H1 (cell line): ENCODE measurements at regions not wholly inside any gene's neighbourhood (a gene's known extent, or its start where the extent isn't known, plus 50 kb on each side); places are given as distances from the start of the nearest gene placed in this dataset.

Experiments used
- CTCF ChIA-PET: fragments of 300-600 bp; sonication (Branson Sonifier 250); formaldehyde crosslinking; loops from one replicate; lab custom pipeline; 2021; ENCODE audit not compliant: partially characterized antibody; lab: Charles Lee
- POLR2A ChIA-PET: fragments of 300-600 bp; sonication (Branson Sonifier 250); formaldehyde crosslinking; loops from one replicate; lab custom pipeline; 2021; ENCODE audit warnings: inconsistent platforms; ENCODE audit not compliant: partially characterized antibody; lab: Charles Lee
- DNase-seq, 2 experiments: peaks; one replicate each; pipeline versions ENCODE4 v3.0.0 to v3.0.0-alpha.2; 2010 to 2022; ENCODE audit warnings: low spot score in 2 of 2, low read depth in 1 of 2, mixed read lengths in 1 of 2
- FAIRE-seq: peaks from 2 replicates; lab custom pipeline; 2011; peaks lifted over from hg19 to GRCh38; lab: Jason Lieb, UNC
- H2AFZ ChIP-seq: 2 replicates; pipeline ENCODE4 v1.8.1; 2012; ENCODE audit warnings: low read length, inconsistent platforms
- H2AK5ac ChIP-seq: 2 replicates; pipeline ENCODE4 v1.6.1; 2013; ENCODE audit warnings: low read depth, low read length
- H2BK120ac ChIP-seq: replicated peaks from 2 replicates; pipeline ENCODE3; 2013; ENCODE audit warnings: low read depth, low read length, inconsistent platforms
- H2BK12ac ChIP-seq: 2 replicates; pipeline ENCODE4 v1.6.1; 2013; ENCODE audit warnings: low read depth, low read length
- H2BK15ac ChIP-seq: 2 replicates; pipeline ENCODE4 v1.6.1; 2013; ENCODE audit warnings: low read length
- H2BK20ac ChIP-seq: 2 replicates; pipeline ENCODE4 v1.6.1; 2013; ENCODE audit warnings: low read length
- H2BK5ac ChIP-seq: 2 replicates; pipeline ENCODE4 v1.6.1; 2013; ENCODE audit warnings: low read depth, low read length
- H3K14ac ChIP-seq: 2 replicates; pipeline ENCODE4 v1.6.1; 2013; ENCODE audit warnings: inconsistent platforms; ENCODE audit not compliant: insufficient read length
- H3K18ac ChIP-seq: 2 replicates; pipeline ENCODE4 v1.6.1; 2013; ENCODE audit warnings: low read length; ENCODE audit errors: extremely low read depth
- H3K23ac ChIP-seq: 2 replicates; pipeline ENCODE4 v1.6.1; 2013; ENCODE audit warnings: inconsistent platforms; ENCODE audit not compliant: insufficient read length
- H3K23me2 ChIP-seq: 2 replicates; pipeline ENCODE4 v1.6.1; 2013; ENCODE audit warnings: low read depth, low read length
- H3K27ac ChIP-seq: 2 replicates; pipeline ENCODE4 v1.6.1; 2011; ENCODE audit warnings: low read depth, low read length, inconsistent platforms
- H3K27me3 ChIP-seq, 4 experiments: replicated peaks in 1 of 4; 1 replicate in 1 of 4; 2 replicates in 3 of 4; pipeline versions ENCODE4 v1.6.1 to v1.8.1; 2011 to 2013; ENCODE audit warnings: low read length in 3 of 4, mild to moderate bottlenecking in 3 of 4, inconsistent platforms in 2 of 4, mixed read lengths in 2 of 4, moderate library complexity in 1 of 4; ENCODE audit not compliant: control insufficient read depth in 3 of 4, insufficient read depth in 3 of 4; ENCODE audit errors: extremely low read depth in 1 of 4
- H3K36me3 ChIP-seq, 4 experiments: 2 replicates each; pipeline versions ENCODE4 v1.6.1 to v1.8.1; 2011 to 2013; ENCODE audit warnings: mild to moderate bottlenecking in 4 of 4, low read length in 3 of 4, moderate library complexity in 2 of 4, control low read depth in 1 of 4, inconsistent platforms in 1 of 4; ENCODE audit not compliant: insufficient read depth in 4 of 4, control insufficient read depth in 2 of 4
- H3K4ac ChIP-seq: replicated peaks from 2 replicates; pipeline ENCODE3; 2013; ENCODE audit warnings: low read length, low read depth, mixed read lengths, inconsistent platforms; ENCODE audit not compliant: insufficient read length
- H3K4me1 ChIP-seq, 4 experiments: replicated peaks in 1 of 4; 1 replicate in 1 of 4; 2 replicates in 3 of 4; pipeline versions ENCODE4 v1.6.1 to v1.8.1; 2011 to 2013; ENCODE audit warnings: low read length in 3 of 4, inconsistent platforms in 2 of 4, mixed read lengths in 1 of 4; ENCODE audit not compliant: insufficient read depth in 4 of 4, control insufficient read depth in 3 of 4
- H3K4me2 ChIP-seq, 2 experiments: 2 replicates each; pipeline versions ENCODE4 v1.6.1 to v1.8.1; 2011 to 2013; ENCODE audit warnings: low read depth in 2 of 2, low read length in 2 of 2, control low read depth in 1 of 2, inconsistent platforms in 1 of 2, mild to moderate bottlenecking in 1 of 2; ENCODE audit not compliant: insufficient read depth in 1 of 2
- H3K4me3 ChIP-seq, 4 experiments: fragments of 200-600, 300-600 bp in 1 of 4; sonication (generic), shearing (Covaris generic), sonication (Bioruptor Twin) in 1 of 4; 2 replicates each; pipeline versions ENCODE4 v1.5.1 to v1.8.1; 2011 to 2016; ENCODE audit warnings: low read length in 4 of 4, low read depth in 3 of 4, control low read depth in 2 of 4, inconsistent platforms in 2 of 4, mild to moderate bottlenecking in 2 of 4, mixed read lengths in 1 of 4, moderate library complexity in 1 of 4; ENCODE audit not compliant: insufficient read depth in 2 of 4; ENCODE audit errors: extremely low read depth in 1 of 4
- H3K56ac ChIP-seq: replicated peaks from 2 replicates; pipeline ENCODE3; 2013; ENCODE audit warnings: low read depth, mild to moderate bottlenecking, mixed read lengths, low read length, inconsistent platforms; ENCODE audit not compliant: insufficient read length
- H3K79me1 ChIP-seq: 2 replicates; pipeline ENCODE4 v1.6.1; 2013; ENCODE audit warnings: low read depth, low read length, control low read depth
- H3K79me2 ChIP-seq, 2 experiments: 2 replicates each; pipeline versions ENCODE4 v1.6.1 to v1.8.1; 2012 to 2013; ENCODE audit warnings: low read length in 2 of 2, mild to moderate bottlenecking in 2 of 2, inconsistent platforms in 1 of 2; ENCODE audit not compliant: insufficient read depth in 2 of 2, control insufficient read depth in 1 of 2
- H3K9ac ChIP-seq, 4 experiments: replicated peaks in 1 of 4; 1 replicate in 1 of 4; 2 replicates in 3 of 4; pipeline versions ENCODE4 v1.6.1 to v1.8.1; 2011 to 2013; ENCODE audit warnings: low read depth in 3 of 4, low read length in 3 of 4, control low read depth in 2 of 4, mild to moderate bottlenecking in 2 of 4, moderate library complexity in 2 of 4, inconsistent platforms in 1 of 4; ENCODE audit errors: extremely low read depth in 1 of 4
- H3K9me3 ChIP-seq, 2 experiments: 2 replicates each; pipeline versions ENCODE4 v1.6.1 to v1.8.1; 2012 to 2013; ENCODE audit warnings: mild to moderate bottlenecking in 2 of 2, moderate library complexity in 2 of 2, control low read depth in 1 of 2, inconsistent platforms in 1 of 2, low read depth in 1 of 2, low read length in 1 of 2, mixed read lengths in 1 of 2; ENCODE audit not compliant: insufficient read depth in 2 of 2
- H4K20me1 ChIP-seq, 2 experiments: replicated peaks in 1 of 2; 2 replicates each; pipeline versions ENCODE3 to v1.8.1; 2011 to 2013; ENCODE audit warnings: inconsistent platforms in 2 of 2, low read length in 2 of 2, mild to moderate bottlenecking in 1 of 2; ENCODE audit not compliant: insufficient read depth in 2 of 2, control insufficient read depth in 1 of 2
- H4K5ac ChIP-seq: 2 replicates; pipeline ENCODE4 v1.6.1; 2013; ENCODE audit warnings: low read length, low read depth, mixed read lengths, inconsistent platforms; ENCODE audit not compliant: insufficient read length
- H4K8ac ChIP-seq: 2 replicates; pipeline ENCODE4 v1.8.0; 2013; ENCODE audit warnings: mild to moderate bottlenecking, moderate library complexity, low read length, inconsistent platforms; ENCODE audit not compliant: insufficient read depth; ENCODE audit errors: extremely low read depth
- H4K91ac ChIP-seq: replicated peaks from 2 replicates; pipeline ENCODE3; 2013; ENCODE audit warnings: low read length, mixed read lengths, inconsistent platforms; ENCODE audit not compliant: insufficient read length
- CEBPB ChIP-seq: IDR thresholded peaks from 2 replicates; pipeline ENCODE4 v1.6.1; 2012; ENCODE audit warnings: low read depth, low read length
- CHD1 ChIP-seq: IDR thresholded peaks from 2 replicates; pipeline ENCODE4 v1.6.1; 2012; ENCODE audit warnings: low read depth, low read length, improper control_type of control experiment
- CREB1 ChIP-seq: IDR thresholded peaks from 2 replicates; pipeline ENCODE4 v1.6.1; 2012; ENCODE audit warnings: inconsistent platforms
- FOSL1 ChIP-seq: IDR thresholded peaks from 2 replicates; pipeline ENCODE4 v1.6.1; 2011; ENCODE audit warnings: mild to moderate bottlenecking, low read depth, low read length, moderate library complexity; ENCODE audit not compliant: insufficient read depth
- GTF2F1 ChIP-seq: IDR thresholded peaks from 2 replicates; pipeline ENCODE4 v1.6.1; 2012; ENCODE audit warnings: low read depth, low read length, improper control_type of control experiment, borderline replicate concordance
- PHF8 ChIP-seq: fragments of 200-600 bp; sonication (generic); conservative IDR thresholded peaks from 2 replicates; pipeline ENCODE4 v1.7.1; 2012; ENCODE audit warnings: low read depth, mild to moderate bottlenecking, inconsistent platforms, low read length, moderate library complexity
- RFX5 ChIP-seq: IDR thresholded peaks from 2 replicates; pipeline ENCODE4 v1.6.1; 2011; ENCODE audit warnings: low read depth, low read length, improper control_type of control experiment, borderline replicate concordance
- RNF2 ChIP-seq: fragments of 200-900, 300-1000 bp; sonication (generic); IDR thresholded peaks from 2 replicates; pipeline ENCODE4 v1.7.1; 2016; ENCODE audit warnings: borderline replicate concordance, low read depth, mild to moderate bottlenecking, antibody characterized with exemption, low read length; ENCODE audit not compliant: poor library complexity, severe bottlenecking; ENCODE audit errors: missing control alignments
- SP4 ChIP-seq: IDR thresholded peaks from 2 replicates; pipeline ENCODE4 v1.6.1; 2012; ENCODE audit warnings: low read length, inconsistent platforms
- TAF1 ChIP-seq: IDR thresholded peaks from 2 replicates; pipeline ENCODE4 v1.6.1; 2011; ENCODE audit warnings: mild to moderate bottlenecking, low read depth, low read length
- TBP ChIP-seq: IDR thresholded peaks from 2 replicates; pipeline ENCODE4 v1.6.1; 2011; ENCODE audit warnings: low read depth, low read length, improper control_type of control experiment
- TCF12 ChIP-seq: IDR thresholded peaks from 2 replicates; pipeline ENCODE4 v1.6.1; 2011; ENCODE audit warnings: low read depth, mild to moderate bottlenecking, low read length
- TEAD4 ChIP-seq: IDR thresholded peaks from 2 replicates; pipeline ENCODE4 v1.6.1; 2012; ENCODE audit warnings: low read depth, low read length, inconsistent platforms, mixed read lengths
- YY1 ChIP-seq: IDR thresholded peaks from 2 replicates; pipeline ENCODE4 v1.6.1; 2011; ENCODE audit warnings: low read depth, mild to moderate bottlenecking, low read length
- WGBS, 2 experiments: shearing (Covaris generic) in 1 of 2; methylation state at CpG; one replicate each; pipeline versions ENCODE4 v1.1.6 to v1.1.7; 2013 to 2015; ENCODE audit warnings: low lambda C conversion rate in 2 of 2, mixed read lengths in 2 of 2, inconsistent platforms in 1 of 2, low coverage in 1 of 2, missing lambda C conversion rate in 1 of 2; ENCODE audit not compliant: insufficient replicate concordance in 2 of 2, insufficient coverage in 1 of 2, insufficient read length in 1 of 2; ENCODE audit errors: extremely low coverage in 1 of 2, missing lambda C conversion rate in 1 of 2; 5-methylcytosine and 5-hydroxymethylcytosine counted together
- TF ChIP-seq, protein P1 (sequence below): IDR thresholded peaks from 2 replicates; pipeline ENCODE4 v1.6.1; 2011; ENCODE audit warnings: low read depth, mild to moderate bottlenecking, low read length; ENCODE audit not compliant: insufficient read depth

DNA sequence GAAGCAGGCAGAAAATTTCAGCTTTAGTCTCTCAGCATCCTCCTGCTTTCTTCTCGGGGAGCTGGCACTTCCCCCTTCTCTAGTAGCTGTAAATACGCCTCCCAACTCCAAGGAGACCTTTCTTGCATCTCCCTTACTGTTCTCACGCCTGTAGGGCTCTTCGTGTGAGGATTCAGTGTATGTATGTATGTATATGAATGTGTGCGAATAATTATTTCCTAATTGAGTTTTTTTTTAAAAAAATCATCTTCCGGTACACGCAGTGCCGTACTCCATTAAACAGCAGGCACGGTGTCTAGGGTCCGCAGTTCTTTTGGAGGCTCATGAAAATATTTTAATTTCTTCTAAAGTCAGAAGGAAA lies 85.4 kb downstream of the HFE start:
- Histone ChIP-seq H4K8ac (no peak overlapping the region), H3K79me2 (peaks cover 0 to 3% of the 10 kb centered on the region in 2 experiments; a peak in 2 of 4 replicates), H4K20me1 (no peaks in the 10 kb centered on the region), H3K4ac (no peak overlapping the region), H3K23ac (no peak overlapping the region), H3K4me3 (peak overlapping the region; percentile 59 to 99 (median 77)), H2BK5ac (0 out of 2 replicates have a peak overlapping the region, but pooled peaks have one; percentile 12), H2BK120ac (no peak overlapping the region), H2BK12ac (no peak overlapping the region), H3K27ac (peak overlapping the region; percentile 53; the same call in 1 of the 2 replicates), H3K4me2 (peak overlapping the region; percentile 69 to 98), H2BK15ac (no peak overlapping the region), H2AFZ (no peak overlapping the region), H3K56ac (no peak overlapping the region), H2AK5ac (no peak overlapping the region; the same call in 1 of the 2 replicates), H3K27me3 (no peaks in the 10 kb centered on the region), H2BK20ac (no peak overlapping the region), H3K79me1 (no peaks in the 10 kb centered on the region), H3K36me3 (no peaks in the 10 kb centered on the region), H3K18ac (peak overlapping the region; percentile 63; the same call in 1 of the 2 replicates), H3K4me1 (peaks cover 0 to 2% (median 0%) of the 10 kb centered on the region in 4 experiments; a peak in 3 of 7 replicates), H3K9me3 (no peaks in the 10 kb centered on the region), H3K9ac (peak overlapping the region; percentile 53 to 93 (median 72)), H4K91ac (peak overlapping the region; percentile 5), H3K23me2 (peaks cover 5% of the 10 kb centered on the region), H4K5ac (no peak overlapping the region), H3K14ac (no peak overlapping the region)
- WGBS, 2 experiments: 12% methylated on average over 10 of the region's 10 CpGs; no CpG with 5 or more reads in 1 of the 2 experiments
- FAIRE-seq (no peak), DNase-seq (no peak)
- CTCF ChIA-PET: interaction anchor here (0.7 to 2.3 kb wide), 5 partner anchors 15 to 152 kb away, joined by 3 to 13 read pairs (median 3); a partner anchor contains a TSS
- POLR2A ChIA-PET: interaction anchor here (0.6 to 20.9 kb wide), 12 partner anchors 14 to 1453 kb away, joined by 3 to 2060 read pairs (median 15); a partner anchor contains a TSS
- no peak for TF ChIP-seq TCF12
- no peak for TF ChIP-seq RNF2
- no peak for TF ChIP-seq FOSL1
- TF ChIP-seq SP4: no peak
- no peak for TF ChIP-seq CHD1
- no peak for TF ChIP-seq TAF1
- no peak for TF ChIP-seq PHF8
- TF ChIP-seq TBP: no peak
- TF ChIP-seq TEAD4: no peak
- TF ChIP-seq GTF2F1: no peak
- TF ChIP-seq, protein P1, sequence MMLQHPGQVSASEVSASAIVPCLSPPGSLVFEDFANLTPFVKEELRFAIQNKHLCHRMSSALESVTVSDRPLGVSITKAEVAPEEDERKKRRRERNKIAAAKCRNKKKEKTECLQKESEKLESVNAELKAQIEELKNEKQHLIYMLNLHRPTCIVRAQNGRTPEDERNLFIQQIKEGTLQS: no peak
- TF ChIP-seq CEBPB: no peak
- TF ChIP-seq RFX5: no peak
- no peak for TF ChIP-seq CREB1
- no peak for TF ChIP-seq YY1
